Endodermal cell (in vitro differentiated cells): ENCODE measurements at regions not wholly inside any gene's neighbourhood (a gene's known extent, or its start where the extent isn't known, plus 50 kb on each side); places are given as distances from the start of the nearest gene placed in this dataset.

Experiments used
- DNase-seq: peaks from one replicate; pipeline ENCODE4 v3.0.0-alpha.2; 2017
- H3K27ac ChIP-seq: 2 replicates; pipeline ENCODE4 v1.5.1; 2013; ENCODE audit warnings: mild to moderate bottlenecking, low read depth, low read length, moderate library complexity
- H3K27me3 ChIP-seq: 2 replicates; pipeline ENCODE4 v1.6.1; 2013; ENCODE audit warnings: mild to moderate bottlenecking, low read length, moderate library complexity; ENCODE audit not compliant: insufficient read depth, control insufficient read depth, poor library complexity, severe bottlenecking
- H3K36me3 ChIP-seq: 2 replicates; pipeline ENCODE4 v1.7.0; 2013; ENCODE audit warnings: mild to moderate bottlenecking, low read length, moderate library complexity; ENCODE audit not compliant: control insufficient read depth, insufficient read depth
- H3K4me1 ChIP-seq: one replicate; pipeline ENCODE4 v1.7.0; 2013; ENCODE audit warnings: low read length; ENCODE audit not compliant: control insufficient read depth, insufficient read depth
- H3K4me3 ChIP-seq: 2 replicates; pipeline ENCODE4 v1.5.1; 2013; ENCODE audit warnings: mild to moderate bottlenecking, low read length, moderate library complexity
- H3K9ac ChIP-seq: 2 replicates; pipeline ENCODE4 v1.6.1; 2013; ENCODE audit warnings: mild to moderate bottlenecking, low read length, moderate library complexity; ENCODE audit not compliant: poor library complexity, severe bottlenecking; ENCODE audit errors: extremely low read depth
- H3K9me3 ChIP-seq: 2 replicates; pipeline ENCODE4 v1.6.1; 2013; ENCODE audit warnings: mild to moderate bottlenecking, low read length, moderate library complexity; ENCODE audit not compliant: control insufficient read depth
- H3K27ac Mint-ChIP-seq: 2 replicates; pipeline ENCODE4 v1.8.0; 2020; ENCODE audit warnings: mixed read lengths
- H3K27me3 Mint-ChIP-seq: 2 replicates; pipeline ENCODE4 v1.8.0; 2021; ENCODE audit warnings: mild to moderate bottlenecking, mixed read lengths; ENCODE audit not compliant: insufficient read depth
- H3K36me3 Mint-ChIP-seq: 2 replicates; pipeline ENCODE4 v1.8.0; 2020; ENCODE audit warnings: low read depth, mixed read lengths
- H3K4me1 Mint-ChIP-seq: 2 replicates; pipeline ENCODE4 v1.8.0; 2020; ENCODE audit warnings: mixed read lengths
- H3K4me3 Mint-ChIP-seq: 2 replicates; pipeline ENCODE4 v1.8.0; 2020; ENCODE audit warnings: mild to moderate bottlenecking, moderate library complexity, mixed read lengths
- H3K9me3 Mint-ChIP-seq: 2 replicates; pipeline ENCODE4 v1.8.0; 2020; ENCODE audit warnings: mild to moderate bottlenecking, mixed read lengths
- CTCF ChIP-seq: fragments of 200-600 bp; sonication (generic); conservative IDR thresholded peaks from 2 replicates; pipeline ENCODE4 v1.5.0; 2021; ENCODE audit warnings: antibody characterized with exemption, mild to moderate bottlenecking
- WGBS, 2 experiments: methylation state at CpG; one replicate each; pipeline versions ENCODE4 v1.1.5 to v1.1.7; 2013; ENCODE audit warnings: missing lambda C conversion rate in 2 of 2, mixed read lengths in 1 of 2; ENCODE audit not compliant: insufficient coverage in 1 of 2, insufficient read length in 1 of 2; 5-methylcytosine and 5-hydroxymethylcytosine counted together

- Histone ChIP-seq H3K4me3 (no peak overlapping the region), H3K9ac (no peak overlapping the region), H3K4me1 (no peaks in the 10 kb centered on the region), H3K27me3 (peaks cover 27% of the 10 kb centered on the region), H3K27ac (no peak overlapping the region), H3K9me3 (no peaks in the 10 kb centered on the region), H3K36me3 (no peaks in the 10 kb centered on the region)
- Mint-ChIP-seq H3K9me3 (no peaks in the 10 kb centered on the region), H3K4me3 (no peak overlapping the region), H3K36me3 (no peaks in the 10 kb centered on the region), H3K27ac (no peak overlapping the region), H3K4me1 (peaks cover 4% of the 10 kb centered on the region), H3K27me3 (peaks cover 21% of the 10 kb centered on the region)
- WGBS, 2 experiments = 94 to 100% methylated on average over 3 to 7 of the region's 7 CpGs
- DNase-seq = no peak
- no peak for TF ChIP-seq CTCF
These were observed 183.2 kb downstream of the ACTL7B start for GRCh38 chr9:108672475-108673190.

GRCh38 chr9:108671794-108672193 is 184.0 kb downstream of the ACTL7B start:
- no peak overlapping the region for H3K9ac ChIP-seq
- no peak overlapping the region for H3K4me3 ChIP-seq
- no peaks in the 10 kb centered on the region for H3K9me3 ChIP-seq
- peaks cover 22% of the 10 kb centered on the region for H3K27me3 Mint-ChIP-seq
- H3K36me3 Mint-ChIP-seq = no peaks in the 10 kb centered on the region
- peaks cover 27% of the 10 kb centered on the region for H3K27me3 ChIP-seq
- no peaks in the 10 kb centered on the region for H3K36me3 ChIP-seq
- no peaks in the 10 kb centered on the region for H3K4me1 ChIP-seq
- WGBS, 2 experiments = 92 to 100% methylated on average over 4 of the region's 4 CpGs
- H3K9me3 Mint-ChIP-seq = no peaks in the 10 kb centered on the region
- H3K27ac ChIP-seq = no peak overlapping the region
- DNase-seq = no peak
- H3K4me1 Mint-ChIP-seq = peaks cover 4% of the 10 kb centered on the region
- TF ChIP-seq CTCF = no peak
- H3K27ac Mint-ChIP-seq = no peak overlapping the region
- no peak overlapping the region for H3K4me3 Mint-ChIP-seq

- H3K36me3 Mint-ChIP-seq = no peaks in the 10 kb centered on the region
- H3K4me1 ChIP-seq = no peaks in the 10 kb centered on the region
- 83 to 100% methylated on average over 3 to 5 of the region's 5 CpGs for WGBS, 2 experiments
- peaks cover 27% of the 10 kb centered on the region for H3K27me3 ChIP-seq
- H3K27ac ChIP-seq = no peak overlapping the region
- no peak overlapping the region for H3K4me3 Mint-ChIP-seq
- no peak overlapping the region for H3K9ac ChIP-seq
- DNase-seq = peak; percentile 62
- no peak overlapping the region for H3K27ac Mint-ChIP-seq
- H3K9me3 Mint-ChIP-seq = no peaks in the 10 kb centered on the region
- H3K4me3 ChIP-seq = no peak overlapping the region
- no peaks in the 10 kb centered on the region for H3K36me3 ChIP-seq
- H3K9me3 ChIP-seq = no peaks in the 10 kb centered on the region
- TF ChIP-seq CTCF = peak; percentile 86
- H3K4me1 Mint-ChIP-seq = no peaks in the 10 kb centered on the region
- peaks cover 22% of the 10 kb centered on the region for H3K27me3 Mint-ChIP-seq
These were observed 184.6 kb downstream of the ACTL7B start for GRCh38 chr9:108671176-108671575.
